Fibroblast of villous mesenchyme (primary cell): ENCODE measurements at regions not wholly inside any gene's neighbourhood (a gene's known extent, or its start where the extent isn't known, plus 50 kb on each side); places are given as distances from the start of the nearest gene placed in this dataset.

Source experiments
- DNase-seq: peaks from one replicate; pipeline ENCODE4 v3.0.0-alpha.2; 2010; ENCODE audit warnings: low read depth
- H3K4me3 ChIP-seq: 2 replicates; pipeline ENCODE4 v1.5.1; 2011; ENCODE audit warnings: low read depth, mild to moderate bottlenecking, low read length
- CTCF ChIP-seq: IDR thresholded peaks from 2 replicates; pipeline ENCODE4 v1.5.1; 2012; ENCODE audit warnings: low read depth, mild to moderate bottlenecking, low read length; ENCODE audit not compliant: insufficient read depth

GRCh38 chr4:130053723-130054122 is 957.8 kb downstream of the C4orf33 start:
- TF ChIP-seq CTCF = no peak
- no peak for DNase-seq
- no peak overlapping the region for H3K4me3 ChIP-seq

- no peak for DNase-seq
- TF ChIP-seq CTCF = no peak
- no peak overlapping the region for H3K4me3 ChIP-seq
Observed at GRCh38 chr4:130054908-130055307, 959.0 kb downstream of the C4orf33 start.

GRCh38 chr4:130056286-130056685 is 960.3 kb downstream of the C4orf33 start:
- TF ChIP-seq CTCF = no peak
- H3K4me3 ChIP-seq = no peak overlapping the region
- DNase-seq = no peak

GRCh38 chr4:130064471-130064870 is 968.5 kb downstream of the C4orf33 start:
- TF ChIP-seq CTCF = no peak
- no peak overlapping the region for H3K4me3 ChIP-seq
- no peak for DNase-seq

GRCh38 chr4:130067419-130067818 is 971.5 kb downstream of the C4orf33 start:
- TF ChIP-seq CTCF = no peak
- no peak overlapping the region for H3K4me3 ChIP-seq
- no peak for DNase-seq

- DNase-seq = no peak
- TF ChIP-seq CTCF = no peak
- no peak overlapping the region for H3K4me3 ChIP-seq
Observed at GRCh38 chr4:130068072-130068471, 972.1 kb downstream of the C4orf33 start.

GRCh38 chr4:130071746-130072145 is 975.8 kb downstream of the C4orf33 start:
- no peak overlapping the region for H3K4me3 ChIP-seq
- no peak for DNase-seq
- no peak for TF ChIP-seq CTCF
